ENCODE measurements at regions not wholly inside any gene's neighbourhood (a gene's known extent, or its start where the extent isn't known, plus 50 kb on each side); places are given as distances from the start of the nearest gene placed in this dataset.

- Histone ChIP-seq H3K4me2 (ENCODE audit: low read length) (no peak overlapping the region), H2AFZ (ENCODE audit: low read depth, low read length, poor library complexity, severe bottlenecking) (no peak overlapping the region), H3K4me1 (ENCODE audit: control insufficient read depth in 1 of 2, insufficient read depth in 2 of 2, low read length in 2 of 2) (no peaks in the 10 kb centered on the region), H3K27ac (ENCODE audit: low read depth, low read length) (no peak overlapping the region), H3K27me3 (ENCODE audit: insufficient read depth, low read length) (0 out of 2 replicates have a peak, but pooled peaks cover 4% of the 10 kb centered on the region), H3K9me2 (ENCODE audit: insufficient read depth) (no peaks in the 10 kb centered on the region), H3K79me2 (ENCODE audit: insufficient read depth, low read length) (no peaks in the 10 kb centered on the region), H3K36me3 (ENCODE audit: control insufficient read depth in 1 of 2, insufficient read depth in 2 of 2, low read length in 2 of 2) (no peaks in the 10 kb centered on the region), H3K9ac (ENCODE audit: low read length) (no peak overlapping the region), H3K9me3 (ENCODE audit: control insufficient read depth in 1 of 2, insufficient read depth in 1 of 2, low read depth in 1 of 2, low read length in 2 of 2) (no peaks in the 10 kb centered on the region), H4K20me1 (ENCODE audit: insufficient read depth) (no peaks in the 10 kb centered on the region), H3K4me3 (replicated peaks in 1 of 2; ENCODE audit: low read depth in 1 of 2, low read length in 2 of 2) (no peak overlapping the region)
- BruUV-seq (replicated peaks), result no TSS peak
- ChIA-PET POLR2A (no interaction called here), CTCF (no interaction called here), RAD21 (ENCODE audit: low non-redundant PET in 1 of 2, low total read pairs in 2 of 2, uncharacterized antibody in 2 of 2, unreplicated experiment in 2 of 2) (no interaction called here)
- no peak for ATAC-seq
- TF ChIP-seq, protein P1, sequence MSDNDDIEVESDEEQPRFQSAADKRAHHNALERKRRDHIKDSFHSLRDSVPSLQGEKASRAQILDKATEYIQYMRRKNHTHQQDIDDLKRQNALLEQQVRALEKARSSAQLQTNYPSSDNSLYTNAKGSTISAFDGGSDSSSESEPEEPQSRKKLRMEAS (IDR thresholded peaks at IDR 0.05), result no peak
- no peak for TF ChIP-seq POLR2AphosphoS5 (IDR thresholded peaks at IDR 0.05; ENCODE audit: low read depth, low read length)
- TF ChIP-seq SIN3A (IDR thresholded peaks at IDR 0.05; ENCODE audit: low read depth), result no peak
- no peak for TF ChIP-seq EZH2 (IDR thresholded peaks at IDR 0.05)
- no peak for TF ChIP-seq POLR2A (IDR thresholded peaks at IDR 0.05; ENCODE audit: borderline replicate concordance, extremely low read depth, insufficient read depth, insufficient read length)
- no peak for TF ChIP-seq RAD21 (IDR thresholded peaks at IDR 0.05; ENCODE audit: low read depth)
- no peak for TF ChIP-seq SP1 (IDR thresholded peaks at IDR 0.05; ENCODE audit: low read depth)
- no peak for TF ChIP-seq ZNF274 (IDR thresholded peaks at IDR 0.05; ENCODE audit: low read depth, low read length)
- TF ChIP-seq, protein P2, sequence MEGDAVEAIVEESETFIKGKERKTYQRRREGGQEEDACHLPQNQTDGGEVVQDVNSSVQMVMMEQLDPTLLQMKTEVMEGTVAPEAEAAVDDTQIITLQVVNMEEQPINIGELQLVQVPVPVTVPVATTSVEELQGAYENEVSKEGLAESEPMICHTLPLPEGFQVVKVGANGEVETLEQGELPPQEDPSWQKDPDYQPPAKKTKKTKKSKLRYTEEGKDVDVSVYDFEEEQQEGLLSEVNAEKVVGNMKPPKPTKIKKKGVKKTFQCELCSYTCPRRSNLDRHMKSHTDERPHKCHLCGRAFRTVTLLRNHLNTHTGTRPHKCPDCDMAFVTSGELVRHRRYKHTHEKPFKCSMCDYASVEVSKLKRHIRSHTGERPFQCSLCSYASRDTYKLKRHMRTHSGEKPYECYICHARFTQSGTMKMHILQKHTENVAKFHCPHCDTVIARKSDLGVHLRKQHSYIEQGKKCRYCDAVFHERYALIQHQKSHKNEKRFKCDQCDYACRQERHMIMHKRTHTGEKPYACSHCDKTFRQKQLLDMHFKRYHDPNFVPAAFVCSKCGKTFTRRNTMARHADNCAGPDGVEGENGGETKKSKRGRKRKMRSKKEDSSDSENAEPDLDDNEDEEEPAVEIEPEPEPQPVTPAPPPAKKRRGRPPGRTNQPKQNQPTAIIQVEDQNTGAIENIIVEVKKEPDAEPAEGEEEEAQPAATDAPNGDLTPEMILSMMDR (IDR thresholded peaks at IDR 0.05 in 2 of 3, conservative IDR thresholded peaks at IDR 0.05 in 1 of 3; ENCODE audit: borderline replicate concordance in 1 of 3, insufficient read depth in 1 of 3, low read depth in 2 of 3, low read length in 2 of 3), result no peak
- TF ChIP-seq, protein P3, sequence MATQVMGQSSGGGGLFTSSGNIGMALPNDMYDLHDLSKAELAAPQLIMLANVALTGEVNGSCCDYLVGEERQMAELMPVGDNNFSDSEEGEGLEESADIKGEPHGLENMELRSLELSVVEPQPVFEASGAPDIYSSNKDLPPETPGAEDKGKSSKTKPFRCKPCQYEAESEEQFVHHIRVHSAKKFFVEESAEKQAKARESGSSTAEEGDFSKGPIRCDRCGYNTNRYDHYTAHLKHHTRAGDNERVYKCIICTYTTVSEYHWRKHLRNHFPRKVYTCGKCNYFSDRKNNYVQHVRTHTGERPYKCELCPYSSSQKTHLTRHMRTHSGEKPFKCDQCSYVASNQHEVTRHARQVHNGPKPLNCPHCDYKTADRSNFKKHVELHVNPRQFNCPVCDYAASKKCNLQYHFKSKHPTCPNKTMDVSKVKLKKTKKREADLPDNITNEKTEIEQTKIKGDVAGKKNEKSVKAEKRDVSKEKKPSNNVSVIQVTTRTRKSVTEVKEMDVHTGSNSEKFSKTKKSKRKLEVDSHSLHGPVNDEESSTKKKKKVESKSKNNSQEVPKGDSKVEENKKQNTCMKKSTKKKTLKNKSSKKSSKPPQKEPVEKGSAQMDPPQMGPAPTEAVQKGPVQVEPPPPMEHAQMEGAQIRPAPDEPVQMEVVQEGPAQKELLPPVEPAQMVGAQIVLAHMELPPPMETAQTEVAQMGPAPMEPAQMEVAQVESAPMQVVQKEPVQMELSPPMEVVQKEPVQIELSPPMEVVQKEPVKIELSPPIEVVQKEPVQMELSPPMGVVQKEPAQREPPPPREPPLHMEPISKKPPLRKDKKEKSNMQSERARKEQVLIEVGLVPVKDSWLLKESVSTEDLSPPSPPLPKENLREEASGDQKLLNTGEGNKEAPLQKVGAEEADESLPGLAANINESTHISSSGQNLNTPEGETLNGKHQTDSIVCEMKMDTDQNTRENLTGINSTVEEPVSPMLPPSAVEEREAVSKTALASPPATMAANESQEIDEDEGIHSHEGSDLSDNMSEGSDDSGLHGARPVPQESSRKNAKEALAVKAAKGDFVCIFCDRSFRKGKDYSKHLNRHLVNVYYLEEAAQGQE (IDR thresholded peaks at IDR 0.05; ENCODE audit: low read depth), result no peak
- no peak for TF ChIP-seq FOSL1 (IDR thresholded peaks at IDR 0.05; ENCODE audit: low read depth)
- no peak for TF ChIP-seq SRF (IDR thresholded peaks at IDR 0.05; ENCODE audit: low read depth)
- no peak for TF ChIP-seq CEBPB (IDR thresholded peaks at IDR 0.05; ENCODE audit: low read depth)
- no peak for TF ChIP-seq ELF1 (IDR thresholded peaks at IDR 0.05; ENCODE audit: borderline replicate concordance, low read depth)
- TF ChIP-seq EZH2phosphoT487 (IDR thresholded peaks at IDR 0.05; ENCODE audit: borderline replicate concordance), result no peak
- no peak for TF ChIP-seq ZBTB33 (IDR thresholded peaks at IDR 0.05; ENCODE audit: extremely low read depth, insufficient replicate concordance, low read length)
- no peak for TF ChIP-seq ATF3 (IDR thresholded peaks at IDR 0.05)
- intact Hi-C loops (cut with micrococcal nuclease), result no loop called here
- no peak for DNase-seq (ENCODE audit: low read depth, low spot score)
These were observed 154.5 kb upstream of the CCDC68 start for GRCh38 chr18:55113800-55114199.

Data from HCT116 (cell line).